ENCODE measurements at regions not wholly inside any gene's neighbourhood (a gene's known extent, or its start where the extent isn't known, plus 50 kb on each side); places are given as distances from the start of the nearest gene placed in this dataset.
"Not testable (repeated sequence)": the region's sequence is repeated elsewhere in the genome, so short reads cannot be mapped to it uniquely, and the experiment has no call there.

DNA sequence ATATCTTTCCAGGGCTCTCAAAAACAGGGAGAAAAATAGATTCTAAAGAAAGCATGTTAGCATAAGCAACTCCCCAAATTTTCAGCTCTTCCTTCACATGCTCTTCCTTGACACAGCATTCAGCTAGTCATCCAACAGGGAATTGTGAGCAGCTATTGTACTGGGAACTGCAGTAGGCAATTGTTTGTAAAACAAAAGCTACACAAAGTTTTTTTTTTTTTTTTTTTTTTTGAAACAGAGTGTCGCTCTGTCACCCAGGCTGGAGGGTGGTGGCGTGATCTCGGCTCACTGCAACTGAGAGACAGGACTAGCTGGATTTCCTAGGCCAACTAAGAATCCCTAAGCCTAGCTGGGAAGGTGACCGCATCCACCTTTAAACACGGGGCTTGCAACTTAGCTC lies 125.4 kb upstream of the PDE1A start:
- TF ChIP-seq, protein P1, sequence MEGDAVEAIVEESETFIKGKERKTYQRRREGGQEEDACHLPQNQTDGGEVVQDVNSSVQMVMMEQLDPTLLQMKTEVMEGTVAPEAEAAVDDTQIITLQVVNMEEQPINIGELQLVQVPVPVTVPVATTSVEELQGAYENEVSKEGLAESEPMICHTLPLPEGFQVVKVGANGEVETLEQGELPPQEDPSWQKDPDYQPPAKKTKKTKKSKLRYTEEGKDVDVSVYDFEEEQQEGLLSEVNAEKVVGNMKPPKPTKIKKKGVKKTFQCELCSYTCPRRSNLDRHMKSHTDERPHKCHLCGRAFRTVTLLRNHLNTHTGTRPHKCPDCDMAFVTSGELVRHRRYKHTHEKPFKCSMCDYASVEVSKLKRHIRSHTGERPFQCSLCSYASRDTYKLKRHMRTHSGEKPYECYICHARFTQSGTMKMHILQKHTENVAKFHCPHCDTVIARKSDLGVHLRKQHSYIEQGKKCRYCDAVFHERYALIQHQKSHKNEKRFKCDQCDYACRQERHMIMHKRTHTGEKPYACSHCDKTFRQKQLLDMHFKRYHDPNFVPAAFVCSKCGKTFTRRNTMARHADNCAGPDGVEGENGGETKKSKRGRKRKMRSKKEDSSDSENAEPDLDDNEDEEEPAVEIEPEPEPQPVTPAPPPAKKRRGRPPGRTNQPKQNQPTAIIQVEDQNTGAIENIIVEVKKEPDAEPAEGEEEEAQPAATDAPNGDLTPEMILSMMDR (IDR thresholded peaks at IDR 0.05), result not testable (repeated sequence)
- not testable (repeated sequence) for TF ChIP-seq POLR2AphosphoS5 (IDR thresholded peaks at IDR 0.05)

Data from stomach (tissue), 4 donors.